ENCODE measurements at regions not wholly inside any gene's neighbourhood (a gene's known extent, or its start where the extent isn't known, plus 50 kb on each side); places are given as distances from the start of the nearest gene placed in this dataset.
"Not testable (repeated sequence)": the region's sequence is repeated elsewhere in the genome, so short reads cannot be mapped to it uniquely, and the experiment has no call there.

DNA sequence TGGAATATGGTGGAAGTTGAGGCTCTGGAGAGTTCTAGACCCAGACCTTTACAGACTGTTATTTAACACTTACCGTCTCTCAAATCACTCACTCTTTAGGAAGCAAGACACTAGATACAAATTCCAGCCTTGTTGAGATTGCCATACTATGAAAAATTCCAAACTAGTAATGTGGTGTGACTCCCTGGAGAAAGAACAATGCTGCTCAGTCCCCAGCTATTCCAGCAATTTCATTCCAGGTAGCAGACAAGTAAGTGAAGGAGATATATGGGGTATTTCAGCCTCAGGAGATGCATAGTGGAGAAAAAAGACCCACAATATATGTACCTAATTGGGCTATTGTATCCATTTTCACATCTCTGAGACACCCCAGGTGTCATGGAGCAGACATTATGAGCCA lies 678.9 kb upstream of the LMO3 start:
- H4K20me1 ChIP-seq (ENCODE audit: insufficient read depth, low read length) = no peaks in the 10 kb centered on the region

DNA sequence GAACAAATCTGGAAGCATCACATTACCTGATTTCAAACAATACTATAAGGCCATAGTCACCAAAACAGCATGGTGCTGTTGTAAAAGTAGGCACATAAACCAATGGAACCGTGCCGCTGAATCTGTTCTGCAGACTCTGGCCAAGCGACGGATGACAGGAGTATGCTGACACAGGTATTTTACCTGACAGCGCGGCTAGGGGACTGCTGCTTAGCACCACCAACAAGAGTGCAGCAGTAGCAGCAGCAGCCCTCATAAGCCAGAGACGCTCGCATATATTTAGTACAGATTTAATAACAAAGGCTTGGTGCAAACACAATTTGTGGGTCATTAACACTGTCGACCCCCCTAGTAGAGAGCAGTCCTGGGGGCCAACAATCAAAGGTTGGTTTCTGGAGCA lies 677.6 kb upstream of the LMO3 start:
- Histone ChIP-seq H3K27ac (ENCODE audit: low read depth, low read length, poor library complexity, severe bottlenecking) (no peak overlapping the region), H3K4me2 (ENCODE audit: low read length) (no peak overlapping the region), H3K9me3 (ENCODE audit: low read length) (no peaks in the 10 kb centered on the region), H3K9ac (ENCODE audit: low read length) (no peak overlapping the region), H3K4me3 (ENCODE audit: low read depth, low read length, poor library complexity, severe bottlenecking) (no peak overlapping the region), H3F3A (ENCODE audit: insufficient read depth, low read length) (no peaks in the 10 kb centered on the region), H3K4me1 (ENCODE audit: insufficient read depth, low read length, severe bottlenecking) (no peaks in the 10 kb centered on the region), H3K9me2 (ENCODE audit: low read depth, low read length) (no peaks in the 10 kb centered on the region; the same call in 1 of the 2 replicates), H4K20me1 (ENCODE audit: insufficient read depth, low read length) (no peaks in the 10 kb centered on the region), H3K36me3 (ENCODE audit: insufficient read depth, low read length) (no peaks in the 10 kb centered on the region), H3K27me3 (ENCODE audit: insufficient read depth, low read length) (no peaks in the 10 kb centered on the region), H2AFZ (ENCODE audit: low read length) (no peak overlapping the region), H3K79me2 (ENCODE audit: insufficient read depth, low read length) (no peaks in the 10 kb centered on the region)
- TF ChIP-seq, protein P1, sequence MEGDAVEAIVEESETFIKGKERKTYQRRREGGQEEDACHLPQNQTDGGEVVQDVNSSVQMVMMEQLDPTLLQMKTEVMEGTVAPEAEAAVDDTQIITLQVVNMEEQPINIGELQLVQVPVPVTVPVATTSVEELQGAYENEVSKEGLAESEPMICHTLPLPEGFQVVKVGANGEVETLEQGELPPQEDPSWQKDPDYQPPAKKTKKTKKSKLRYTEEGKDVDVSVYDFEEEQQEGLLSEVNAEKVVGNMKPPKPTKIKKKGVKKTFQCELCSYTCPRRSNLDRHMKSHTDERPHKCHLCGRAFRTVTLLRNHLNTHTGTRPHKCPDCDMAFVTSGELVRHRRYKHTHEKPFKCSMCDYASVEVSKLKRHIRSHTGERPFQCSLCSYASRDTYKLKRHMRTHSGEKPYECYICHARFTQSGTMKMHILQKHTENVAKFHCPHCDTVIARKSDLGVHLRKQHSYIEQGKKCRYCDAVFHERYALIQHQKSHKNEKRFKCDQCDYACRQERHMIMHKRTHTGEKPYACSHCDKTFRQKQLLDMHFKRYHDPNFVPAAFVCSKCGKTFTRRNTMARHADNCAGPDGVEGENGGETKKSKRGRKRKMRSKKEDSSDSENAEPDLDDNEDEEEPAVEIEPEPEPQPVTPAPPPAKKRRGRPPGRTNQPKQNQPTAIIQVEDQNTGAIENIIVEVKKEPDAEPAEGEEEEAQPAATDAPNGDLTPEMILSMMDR (IDR thresholded peaks at IDR 0.05; ENCODE audit: low read length) = no peak
- no peak for TF ChIP-seq EZH2 (IDR thresholded peaks at IDR 0.05; ENCODE audit: borderline replicate concordance, low read length)

More for the DNA sequence above, 678.9 kb upstream of the LMO3 start:
- Histone ChIP-seq H3K4me2 (ENCODE audit: low read length) (no peak overlapping the region), H3K27ac (ENCODE audit: low read depth, low read length, poor library complexity, severe bottlenecking) (no peak overlapping the region), H3K9me3 (ENCODE audit: low read length) (no peaks in the 10 kb centered on the region), H3K79me2 (ENCODE audit: insufficient read depth, low read length) (no peaks in the 10 kb centered on the region), H3F3A (ENCODE audit: insufficient read depth, low read length) (no peaks in the 10 kb centered on the region), H3K4me3 (ENCODE audit: low read depth, low read length, poor library complexity, severe bottlenecking) (no peak overlapping the region), H3K9me2 (ENCODE audit: low read depth, low read length) (no peaks in the 10 kb centered on the region), H3K27me3 (ENCODE audit: insufficient read depth, low read length) (no peaks in the 10 kb centered on the region), H3K36me3 (ENCODE audit: insufficient read depth, low read length) (no peaks in the 10 kb centered on the region), H3K9ac (ENCODE audit: low read length) (no peak overlapping the region), H3K4me1 (ENCODE audit: insufficient read depth, low read length, severe bottlenecking) (no peaks in the 10 kb centered on the region), H2AFZ (ENCODE audit: low read length) (no peak overlapping the region)
- TF ChIP-seq, protein P1 (IDR thresholded peaks at IDR 0.05; ENCODE audit: low read length) = no peak
- TF ChIP-seq EZH2 (IDR thresholded peaks at IDR 0.05; ENCODE audit: borderline replicate concordance, low read length) = no peak

DNA sequence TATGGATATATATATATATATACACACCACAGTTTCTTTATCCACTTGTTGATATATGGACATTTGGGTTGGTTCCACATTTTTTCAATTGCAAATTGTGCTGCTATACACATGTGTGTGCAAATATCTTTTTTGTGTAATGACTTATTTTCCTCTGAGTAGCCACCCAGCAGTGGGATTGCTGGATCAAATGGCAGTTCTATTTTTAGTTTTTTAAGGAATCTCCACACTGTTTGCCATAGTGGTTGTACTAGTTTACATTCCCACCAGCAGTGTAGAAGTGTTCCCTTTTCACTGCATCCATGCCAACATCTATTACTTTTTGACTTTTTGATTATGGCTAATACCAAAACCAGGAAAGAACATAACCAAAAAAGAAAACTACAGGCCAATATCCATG lies 676.2 kb upstream of the LMO3 start:
- not testable (repeated sequence) for H4K20me1 ChIP-seq (ENCODE audit: insufficient read depth, low read length); H3K9ac ChIP-seq (ENCODE audit: low read length); H3K27ac ChIP-seq (ENCODE audit: low read depth, low read length, poor library complexity, severe bottlenecking); H3K36me3 ChIP-seq (ENCODE audit: insufficient read depth, low read length); H3K4me3 ChIP-seq (ENCODE audit: low read depth, low read length, poor library complexity, severe bottlenecking); H3K4me2 ChIP-seq (ENCODE audit: low read length); H3K9me2 ChIP-seq (ENCODE audit: low read depth, low read length); H3K4me1 ChIP-seq (ENCODE audit: insufficient read depth, low read length, severe bottlenecking); H3K9me3 ChIP-seq (ENCODE audit: low read length); H3F3A ChIP-seq (ENCODE audit: insufficient read depth, low read length); H3K27me3 ChIP-seq (ENCODE audit: insufficient read depth, low read length); H2AFZ ChIP-seq (ENCODE audit: low read length); H3K79me2 ChIP-seq (ENCODE audit: insufficient read depth, low read length)

DNA sequence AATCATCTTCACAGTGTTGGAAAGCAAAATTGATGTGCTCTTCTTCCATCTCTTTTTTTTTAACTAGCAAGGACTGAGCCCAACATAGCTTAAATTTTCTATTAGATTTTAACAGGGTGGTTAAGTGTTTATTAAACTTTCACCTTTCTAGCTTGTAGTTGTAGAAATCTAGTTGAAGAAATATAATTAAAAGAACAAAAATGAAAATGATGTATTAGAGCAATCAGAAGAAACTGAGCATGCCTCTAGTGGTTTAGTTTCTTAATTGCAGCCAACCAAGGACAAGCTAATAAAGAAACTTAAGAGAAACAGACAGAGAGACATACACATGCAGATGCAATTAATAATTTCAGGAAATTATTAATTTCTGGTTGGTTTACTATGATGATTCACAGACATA lies 673.0 kb upstream of the LMO3 start:
- Histone ChIP-seq H3K9ac (ENCODE audit: low read length) (no peak overlapping the region), H3K36me3 (ENCODE audit: insufficient read depth, low read length) (no peaks in the 10 kb centered on the region), H2AFZ (ENCODE audit: low read length) (no peak overlapping the region), H3K27ac (ENCODE audit: low read depth, low read length, poor library complexity, severe bottlenecking) (no peak overlapping the region), H3K4me3 (ENCODE audit: low read depth, low read length, poor library complexity, severe bottlenecking) (no peak overlapping the region), H3K27me3 (ENCODE audit: insufficient read depth, low read length) (no peaks in the 10 kb centered on the region), H3K9me2 (ENCODE audit: low read depth, low read length) (no peaks in the 10 kb centered on the region; the same call in 1 of the 2 replicates), H3K9me3 (ENCODE audit: low read length) (no peaks in the 10 kb centered on the region), H3K4me2 (ENCODE audit: low read length) (no peak overlapping the region), H3K4me1 (ENCODE audit: insufficient read depth, low read length, severe bottlenecking) (no peaks in the 10 kb centered on the region), H3K79me2 (ENCODE audit: insufficient read depth, low read length) (no peaks in the 10 kb centered on the region), H4K20me1 (ENCODE audit: insufficient read depth, low read length) (no peaks in the 10 kb centered on the region), H3F3A (ENCODE audit: insufficient read depth, low read length) (no peaks in the 10 kb centered on the region)
- TF ChIP-seq, protein P1 (IDR thresholded peaks at IDR 0.05; ENCODE audit: low read length) = peak; percentile 32; the same call in 1 of the 2 replicates
- TF ChIP-seq EZH2 (IDR thresholded peaks at IDR 0.05; ENCODE audit: borderline replicate concordance, low read length) = no peak
